GM18861 (cell line): ENCODE measurements at regions not wholly inside any gene's neighbourhood (a gene's known extent, or its start where the extent isn't known, plus 50 kb on each side); places are given as distances from the start of the nearest gene placed in this dataset.
"Not testable (repeated sequence)": the region's sequence is repeated elsewhere in the genome, so short reads cannot be mapped to it uniquely, and the experiment has no call there.

ENCODE experiments used
- ATAC-seq: cut with Tn5 transposase; IDR thresholded peaks from one replicate; pipeline ENCODE4 v1.9.1; 2021; ENCODE audit not compliant: unreplicated experiment

DNA sequence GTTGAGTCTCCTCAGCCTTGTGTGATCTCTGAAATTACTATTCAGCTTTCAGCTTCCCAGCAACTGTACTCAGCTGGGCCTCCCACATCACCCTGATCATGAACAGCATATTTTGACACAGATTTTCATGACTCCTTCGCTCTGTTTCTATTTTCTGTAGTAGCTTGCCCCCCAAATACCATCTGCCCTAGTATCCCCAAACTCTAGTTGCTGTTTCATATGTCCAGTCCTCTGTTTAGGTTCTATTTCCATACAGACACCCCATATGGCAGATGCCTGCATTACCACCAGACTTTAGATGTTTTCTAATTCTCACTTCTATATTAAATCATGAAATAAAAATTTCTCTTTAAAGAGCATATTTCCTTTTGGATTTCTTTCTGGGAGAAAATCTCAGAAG is 217.2 kb upstream of the ARPP21 start:
- no peak for ATAC-seq

DNA sequence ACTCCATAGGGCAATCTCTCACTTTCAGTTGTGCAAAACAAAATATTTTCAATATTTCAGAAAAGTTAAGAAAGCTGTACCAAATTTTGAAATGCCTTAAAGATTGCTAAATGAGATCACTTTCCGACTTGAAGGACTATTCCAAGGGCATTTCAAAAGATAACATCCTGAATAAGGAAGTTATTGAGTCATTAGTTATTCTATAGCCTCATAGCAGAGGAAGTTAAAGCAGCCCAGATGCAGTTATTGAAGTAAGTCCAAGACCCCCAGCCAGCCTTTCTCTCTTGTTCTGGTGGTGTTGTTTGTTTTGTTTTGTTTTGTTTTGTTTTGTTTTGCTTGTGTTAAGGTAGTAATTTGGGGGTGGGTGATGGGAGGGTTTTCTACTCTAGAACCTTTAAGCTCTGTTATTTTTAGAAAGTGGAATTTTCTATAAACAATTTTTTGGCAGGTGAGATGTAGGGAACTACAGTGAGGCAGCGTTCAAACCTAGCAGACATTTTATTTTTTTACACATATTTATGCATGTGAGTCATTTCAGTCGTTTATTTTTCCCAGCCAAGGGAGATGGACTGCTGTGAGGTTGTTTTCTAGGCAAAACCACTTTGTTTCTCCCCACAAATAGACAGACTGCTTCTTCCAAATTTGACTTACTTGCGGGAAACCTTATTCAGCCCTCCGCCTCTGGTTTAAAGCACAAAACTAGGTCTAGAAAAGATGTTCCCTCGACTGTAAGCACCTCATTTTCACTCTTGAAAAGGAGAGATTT is 216.3 kb upstream of the ARPP21 start:
- ATAC-seq, result no peak

DNA sequence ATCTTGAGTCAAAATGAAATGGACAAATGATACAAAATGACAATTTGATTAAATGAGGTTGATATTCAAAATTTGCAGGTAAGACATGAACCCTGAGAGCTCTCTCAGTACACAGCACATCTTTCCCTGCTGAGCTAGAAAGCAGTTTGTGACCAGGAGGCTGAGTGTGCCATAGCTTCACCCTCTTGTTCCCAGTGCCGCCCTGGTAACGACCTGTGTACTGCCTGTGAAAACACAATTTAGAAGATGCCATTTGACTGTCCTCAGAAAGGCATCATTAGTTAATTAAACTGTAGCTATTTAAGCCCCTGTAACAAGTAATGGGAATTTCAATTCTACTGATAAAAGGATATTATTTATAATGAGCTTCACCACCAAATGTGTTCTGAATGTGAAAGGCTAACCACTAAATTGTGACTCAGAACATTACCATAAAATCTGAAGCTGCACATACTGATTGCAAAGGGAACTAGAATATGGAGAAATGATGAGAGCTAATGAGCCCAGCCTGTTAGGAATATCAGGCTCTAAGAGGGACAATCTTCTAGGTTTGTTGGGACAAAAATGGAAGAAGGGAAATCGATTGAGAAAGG is 212.9 kb upstream of the ARPP21 start:
- no peak for ATAC-seq

GRCh38 chr3:35437381-35437780 is 201.9 kb upstream of the ARPP21 start:
- ATAC-seq, result no peak

DNA sequence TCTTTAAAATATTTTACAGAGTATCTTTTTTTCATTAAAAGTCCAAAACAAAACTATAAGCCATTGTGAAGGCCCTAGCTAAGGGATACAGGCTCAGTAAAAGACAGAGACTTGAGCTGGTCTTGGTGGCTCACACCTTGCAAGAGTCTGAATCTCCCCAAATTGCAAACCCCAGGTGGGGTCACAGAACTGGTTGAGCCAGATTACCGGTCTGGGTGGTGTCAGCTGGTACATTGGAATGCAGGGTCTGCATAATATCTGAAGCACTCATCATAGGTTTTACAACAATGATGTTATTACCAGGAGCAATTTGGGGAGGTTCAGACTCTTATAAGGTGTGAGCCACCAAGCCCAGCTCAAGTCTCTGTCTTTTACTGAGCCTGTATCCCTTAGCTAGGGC is 201.2 kb upstream of the ARPP21 start:
- no peak for ATAC-seq

GRCh38 chr3:35439663-35440062 is 199.7 kb upstream of the ARPP21 start:
- ATAC-seq, result no peak

DNA sequence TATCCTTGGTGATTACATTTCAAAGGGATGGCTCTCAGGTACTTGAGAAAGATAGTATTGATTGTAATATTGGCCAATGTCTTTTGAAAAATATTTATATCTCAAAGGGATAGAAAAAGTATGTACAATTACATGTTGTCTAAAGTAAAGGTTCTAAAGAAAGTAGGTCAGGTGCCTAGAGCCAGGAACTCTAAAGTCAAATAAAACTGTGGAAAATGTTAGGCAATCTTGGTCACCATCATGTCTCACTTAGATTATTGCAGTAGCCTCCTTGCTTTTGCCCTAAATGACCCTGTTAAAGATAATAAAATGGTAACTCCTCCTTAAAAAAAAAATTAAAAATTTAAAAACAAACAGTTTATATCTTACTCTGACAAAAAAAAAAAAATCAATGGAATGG is 198.5 kb upstream of the ARPP21 start:
- no peak for ATAC-seq

GRCh38 chr3:35446896-35447295 is 192.4 kb upstream of the ARPP21 start:
- no peak for ATAC-seq

- no peak for ATAC-seq
These were observed 191.2 kb upstream of the ARPP21 start for GRCh38 chr3:35448121-35448520.

DNA sequence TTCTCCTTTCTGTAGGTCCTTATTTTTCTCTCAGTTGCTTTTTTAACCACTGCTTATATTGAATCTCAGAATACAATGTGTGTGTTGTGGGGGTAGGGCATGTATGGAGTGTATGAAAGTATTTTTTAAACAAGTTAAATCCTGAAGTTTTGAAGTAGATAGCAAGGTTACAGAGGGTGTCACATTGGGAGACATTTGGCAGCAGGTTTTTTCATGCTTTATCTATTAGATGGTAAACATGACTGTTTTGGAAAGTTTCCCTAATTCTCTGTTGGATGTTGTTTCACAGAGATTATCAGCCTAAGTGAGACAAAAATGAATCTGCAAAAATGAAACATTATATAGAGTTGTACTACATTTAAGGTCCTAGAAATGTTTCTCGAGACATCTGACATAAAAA is 190.6 kb upstream of the ARPP21 start:
- no peak for ATAC-seq

DNA sequence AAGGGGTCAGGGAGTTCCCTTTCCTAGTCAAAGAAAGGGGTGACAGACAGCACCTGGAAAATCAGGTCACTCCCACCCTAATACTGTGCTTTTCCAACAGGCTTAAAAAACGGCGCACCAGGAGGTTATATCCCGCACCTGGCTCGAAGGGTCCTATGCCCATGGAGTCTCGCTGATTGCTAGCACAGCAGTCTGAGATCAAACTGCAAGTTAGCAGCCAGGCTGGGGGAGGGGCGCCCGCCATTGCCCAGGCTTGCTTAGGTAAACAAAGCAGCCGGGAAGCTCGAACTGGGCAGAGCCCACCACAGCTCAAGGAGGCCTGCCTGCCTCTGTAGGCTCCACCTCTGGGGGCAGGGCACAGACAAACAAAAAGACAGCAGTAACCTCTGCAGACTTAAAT is 184.5 kb upstream of the ARPP21 start:
- ATAC-seq, result not testable (repeated sequence)

DNA sequence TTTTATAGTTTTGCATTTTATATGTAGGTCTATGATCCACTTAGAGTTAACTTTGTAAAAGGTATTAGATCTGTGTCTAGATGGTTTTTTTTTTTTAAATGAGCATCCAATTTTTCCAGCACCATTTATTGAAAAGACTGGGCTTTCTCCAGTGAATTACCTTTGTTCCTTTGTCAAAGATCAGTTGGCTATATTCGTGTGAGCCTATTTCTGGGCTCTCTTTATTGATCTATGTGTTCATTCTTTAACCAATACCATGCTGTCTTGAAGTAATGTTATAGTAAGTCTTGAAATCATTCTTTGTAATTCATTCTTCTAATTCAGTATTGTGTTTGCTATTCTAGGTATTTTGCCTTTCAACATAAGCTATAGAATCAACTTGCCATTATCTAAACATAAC is 165.4 kb upstream of the ARPP21 start:
- no peak for ATAC-seq

DNA sequence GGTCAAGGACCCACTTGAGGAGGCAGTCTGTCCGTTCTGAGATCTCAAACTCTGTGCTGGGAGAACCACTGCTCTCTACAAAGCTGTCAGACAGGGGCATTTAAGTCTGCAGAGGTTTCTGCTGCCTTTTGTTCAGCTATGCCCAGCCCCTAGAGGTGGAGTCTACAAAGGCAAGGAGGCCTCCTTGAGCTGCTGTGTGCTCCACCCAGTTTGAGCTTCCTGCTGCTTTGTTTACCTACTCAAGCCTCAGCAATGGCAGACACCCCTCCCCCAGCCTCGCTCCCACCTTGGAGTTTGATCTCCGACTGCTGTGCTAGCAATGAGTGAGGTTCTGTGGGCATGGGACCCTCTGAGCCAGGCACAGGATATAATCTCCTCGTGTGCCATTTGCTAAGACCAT is 156.8 kb upstream of the ARPP21 start:
- not testable (repeated sequence) for ATAC-seq

DNA sequence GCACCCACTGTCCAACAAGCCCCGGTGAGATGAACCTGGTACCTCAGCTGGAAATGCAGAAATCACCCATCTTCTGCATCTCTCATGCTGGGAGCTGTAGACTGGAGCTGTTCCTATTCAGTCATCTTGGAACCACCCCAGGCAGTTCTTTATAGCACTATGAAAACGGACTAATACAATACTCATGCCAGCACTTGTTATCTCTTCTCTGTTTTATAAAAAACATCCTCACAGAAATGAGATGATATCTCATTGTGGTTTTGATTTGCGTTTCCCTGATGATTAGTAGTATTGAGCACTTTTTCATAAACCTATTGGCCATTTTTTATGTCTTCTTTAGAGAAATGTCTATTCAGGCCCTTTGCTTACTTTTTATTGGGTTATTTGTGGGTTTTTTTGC is 156.2 kb upstream of the ARPP21 start:
- no peak for ATAC-seq

GRCh38 chr3:35484929-35485530 is 154.3 kb upstream of the ARPP21 start:
- ATAC-seq, result no peak

DNA sequence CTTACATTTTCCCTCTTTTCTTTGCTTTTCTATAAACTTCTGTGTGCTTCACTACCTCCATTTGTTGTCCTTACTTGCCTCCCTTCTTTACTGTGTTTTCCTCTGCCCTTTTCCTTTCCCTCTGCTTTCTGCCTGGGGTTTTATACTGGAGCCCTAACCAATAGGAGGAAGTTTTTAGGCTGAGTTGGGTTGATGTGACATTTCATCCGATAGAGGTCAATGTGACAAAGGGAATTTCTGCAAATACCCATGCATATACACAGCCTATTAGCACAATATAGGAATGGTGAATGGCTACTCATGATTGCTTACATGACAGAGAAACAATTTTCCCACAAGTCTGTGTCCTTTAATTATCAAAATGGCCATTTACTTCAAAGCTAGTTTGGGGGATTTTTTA is 153.0 kb upstream of the ARPP21 start:
- ATAC-seq, result no peak

DNA sequence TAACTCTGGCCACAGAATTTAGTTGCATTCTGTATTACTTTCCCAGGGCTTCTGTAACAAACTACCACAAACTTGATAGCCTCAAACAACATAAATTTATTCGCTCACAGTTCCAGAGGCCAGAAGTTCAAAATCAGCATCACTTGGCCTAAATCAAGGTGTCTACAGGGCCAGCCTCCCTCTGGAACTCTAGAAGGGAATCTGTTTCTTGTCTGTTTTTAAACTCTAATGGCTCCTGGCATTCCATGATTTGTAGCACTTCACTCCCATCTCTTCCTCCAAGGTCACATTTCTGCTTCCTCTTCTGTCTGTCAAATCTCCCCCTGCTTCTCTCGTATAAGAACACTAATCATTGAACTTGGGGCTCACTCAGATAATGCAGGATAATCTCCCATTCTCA is 151.9 kb upstream of the ARPP21 start:
- ATAC-seq, result no peak

- ATAC-seq, result no peak
These were observed 150.8 kb upstream of the ARPP21 start for GRCh38 chr3:35488526-35488925.

DNA sequence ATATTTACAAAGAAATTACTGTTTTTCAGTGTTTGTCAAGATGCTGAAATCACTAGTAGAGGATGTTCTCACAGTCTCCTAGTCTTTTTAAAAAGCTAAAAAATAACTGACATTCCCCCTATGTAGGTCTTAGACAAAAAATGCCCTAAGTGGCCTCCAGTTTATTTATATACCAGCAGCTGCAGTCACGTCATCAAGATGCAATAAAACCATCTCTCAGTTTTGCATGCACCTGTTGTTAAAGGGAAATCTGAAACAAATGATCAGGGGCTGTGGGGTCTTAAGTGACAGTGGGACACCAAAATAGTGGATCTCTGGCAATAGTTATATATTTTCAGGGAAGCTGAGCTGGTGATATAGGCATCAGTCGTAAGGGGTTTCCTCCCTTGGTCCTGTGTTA is 146.5 kb upstream of the ARPP21 start:
- no peak for ATAC-seq

DNA sequence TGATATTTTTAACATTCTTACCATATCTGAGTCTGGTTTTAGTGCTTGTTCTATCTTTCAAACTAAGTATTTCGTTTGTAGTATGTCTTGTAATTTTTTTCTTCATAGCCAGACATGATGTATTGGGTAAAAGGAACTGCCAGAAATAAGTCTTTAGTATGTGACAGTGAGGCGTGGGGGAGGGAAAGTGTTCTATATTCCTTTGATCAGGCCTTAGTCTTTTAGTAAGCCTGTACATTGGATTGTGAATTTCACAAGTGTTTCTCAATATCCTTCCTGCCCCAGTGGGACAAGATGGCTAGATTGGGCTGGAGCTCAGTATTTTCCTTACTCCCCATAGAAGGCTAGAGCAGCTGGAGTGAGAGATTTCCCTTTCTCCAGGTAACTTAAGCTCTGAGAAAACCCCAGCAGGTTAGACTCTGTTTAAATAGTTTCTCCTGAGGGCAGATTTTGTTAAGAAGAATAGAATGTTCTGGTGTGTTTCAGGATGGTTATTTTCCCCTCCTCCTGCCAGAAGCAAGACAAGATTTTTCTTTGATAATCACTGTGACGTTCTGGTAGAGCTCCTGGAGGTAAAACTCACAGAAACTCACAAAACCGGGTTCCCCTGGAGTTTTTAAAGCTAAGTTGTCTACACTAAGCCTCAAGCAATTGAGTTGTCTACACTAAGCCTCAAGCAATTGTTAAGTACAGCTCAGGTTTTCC is 140.7 kb upstream of the ARPP21 start:
- no peak for ATAC-seq

GRCh38 chr3:35500641-35501350 is 138.5 kb upstream of the ARPP21 start:
- no peak for ATAC-seq
